Keratinocyte (primary cell): ENCODE measurements at regions not wholly inside any gene's neighbourhood (a gene's known extent, or its start where the extent isn't known, plus 50 kb on each side); places are given as distances from the start of the nearest gene placed in this dataset.

Experiments used
- DNase-seq: peaks from one replicate; pipeline ENCODE4 v3.0.0-alpha.2; 2011; ENCODE audit warnings: low read depth, missing footprints, low spot score
- FAIRE-seq: peaks from 2 replicates; lab custom pipeline; 2011; peaks lifted over from hg19 to GRCh38; lab: Jason Lieb, UNC
- H2AFZ ChIP-seq: 2 replicates; pipeline ENCODE4 v1.6.0; 2012; ENCODE audit warnings: low read length, control low read depth, inconsistent platforms; ENCODE audit not compliant: control insufficient read depth
- H3K27ac ChIP-seq: 2 replicates; pipeline ENCODE4 v1.5.1; 2011; ENCODE audit warnings: low read length; ENCODE audit not compliant: control insufficient read depth, insufficient read depth
- H3K27me3 ChIP-seq: 3 replicates; pipeline ENCODE4 v1.6.0; 2011; ENCODE audit warnings: low read length; ENCODE audit not compliant: control insufficient read depth, insufficient read depth; ENCODE audit errors: extremely low read depth
- H3K36me3 ChIP-seq, 2 experiments: 2 replicates in 1 of 2; 3 replicates in 1 of 2; pipeline ENCODE4 v1.5.1; 2011; ENCODE audit warnings: low read length in 2 of 2, mild to moderate bottlenecking in 1 of 2; ENCODE audit not compliant: control insufficient read depth in 2 of 2, insufficient read depth in 2 of 2; ENCODE audit errors: extremely low read depth in 1 of 2
- H3K4me1 ChIP-seq: 3 replicates; pipeline ENCODE4 v1.5.1; 2011; ENCODE audit warnings: low read length; ENCODE audit not compliant: control insufficient read depth, insufficient read depth; ENCODE audit errors: extremely low read depth
- H3K4me2 ChIP-seq: 3 replicates; pipeline ENCODE4 v1.6.0; 2011; ENCODE audit warnings: low read depth, low read length; ENCODE audit not compliant: control insufficient read depth, insufficient read depth; ENCODE audit errors: extremely low read depth
- H3K4me3 ChIP-seq, 3 experiments: fragments of 200-600 bp in 1 of 3; sonication (generic) in 1 of 3; 2 replicates in 2 of 3; 3 replicates in 1 of 3; pipeline ENCODE4 v1.5.1; 2011 to 2016; ENCODE audit warnings: low read length in 3 of 3, mild to moderate bottlenecking in 3 of 3, control low read depth in 2 of 3, inconsistent platforms in 1 of 3, low read depth in 1 of 3, mixed read lengths in 1 of 3, mixed run types in 1 of 3, moderate library complexity in 1 of 3; ENCODE audit not compliant: control insufficient read depth in 2 of 3, insufficient read depth in 2 of 3; ENCODE audit errors: extremely low read depth in 1 of 3
- H3K79me2 ChIP-seq: 2 replicates; pipeline ENCODE4 v1.6.0; 2012; ENCODE audit warnings: low read length; ENCODE audit not compliant: control insufficient read depth, insufficient read depth
- H3K9ac ChIP-seq: 3 replicates; pipeline ENCODE4 v1.6.0; 2011; ENCODE audit warnings: low read length; ENCODE audit not compliant: control insufficient read depth, insufficient read depth; ENCODE audit errors: extremely low read depth
- H3K9me1 ChIP-seq: 3 replicates; pipeline ENCODE4 v1.6.0; 2011; ENCODE audit warnings: low read length; ENCODE audit not compliant: control insufficient read depth, insufficient read depth; ENCODE audit errors: extremely low read depth
- H3K9me3 ChIP-seq: 2 replicates; pipeline ENCODE4 v1.5.1; 2012; ENCODE audit warnings: low read depth, low read length; ENCODE audit not compliant: control insufficient read depth
- H4K20me1 ChIP-seq: 3 replicates; pipeline ENCODE4 v1.6.0; 2011; ENCODE audit warnings: low read length; ENCODE audit not compliant: control insufficient read depth, insufficient read depth; ENCODE audit errors: extremely low read depth
- CTCF ChIP-seq, 3 experiments: IDR thresholded peaks in 1 of 3; conservative IDR thresholded peaks in 1 of 3; optimal IDR thresholded peaks in 1 of 3; 2 replicates in 2 of 3; 3 replicates in 1 of 3; pipeline versions ENCODE3 to v1.5.1; 2011; ENCODE audit warnings: low read length in 3 of 3, mild to moderate bottlenecking in 3 of 3, moderate library complexity in 2 of 3, control low read depth in 1 of 3, inconsistent platforms in 1 of 3; ENCODE audit not compliant: insufficient read depth in 2 of 3; ENCODE audit errors: extremely low read depth in 1 of 3
- EZH2 ChIP-seq: IDR thresholded peaks from one replicate; pipeline ENCODE4 v1.6.1; 2012; ENCODE audit warnings: inconsistent platforms, mild to moderate bottlenecking, low read length, moderate library complexity
- dilution Hi-C: fragments of 300-500 bp; cut with MboI; formaldehyde crosslinking; loops from one replicate; pipeline ENCODE4 v1.7.0; 2020; ENCODE audit warnings: low sequenced_read_pairs; ENCODE audit not compliant: extremely low pct_ligation_motif_present

- no peak overlapping the region for H3K4me2 ChIP-seq
Observed at GRCh38 chr20:24403406-24403805, 66.0 kb upstream of the SYNDIG1 start.

GRCh38 chr20:24402188-24402587 lies 67.2 kb upstream of the SYNDIG1 start:
- H3K9ac ChIP-seq: no peak overlapping the region
- TF ChIP-seq EZH2 (no peak), CTCF (optimal IDR thresholded peaks at IDR 0.05 in 1 of 3, IDR thresholded peaks at IDR 0.05 in 1 of 3, conservative IDR thresholded peaks at IDR 0.05 in 1 of 3; ENCODE audit: extremely low read depth in 1 of 3, insufficient read depth in 2 of 3, low read length in 3 of 3) (no peak)
- FAIRE-seq: no peak
- H3K4me1 ChIP-seq: peaks cover 7% of the 10 kb centered on the region
- no peak for DNase-seq
- no peak overlapping the region for H3K4me2 ChIP-seq
- H3K79me2 ChIP-seq: no peaks in the 10 kb centered on the region
- no peaks in the 10 kb centered on the region for H3K27me3 ChIP-seq
- H3K9me3 ChIP-seq: no peaks in the 10 kb centered on the region
- H4K20me1 ChIP-seq: no peaks in the 10 kb centered on the region
- no peak overlapping the region for H3K4me3 ChIP-seq
- H3K9me1 ChIP-seq: no peaks in the 10 kb centered on the region
- no peaks in the 10 kb centered on the region for H3K36me3 ChIP-seq
- no peak overlapping the region for H3K27ac ChIP-seq
- H2AFZ ChIP-seq: no peak overlapping the region
- dilution Hi-C loops: no loop called here

More at GRCh38 chr20:24403406-24403805, 66.0 kb upstream of the SYNDIG1 start:
- H3K36me3 ChIP-seq: no peaks in the 10 kb centered on the region
- peaks cover 7% of the 10 kb centered on the region for H3K4me1 ChIP-seq
- no peak overlapping the region for H3K27ac ChIP-seq
- no peaks in the 10 kb centered on the region for H3K27me3 ChIP-seq
- no peak overlapping the region for H3K4me3 ChIP-seq
- dilution Hi-C loops: no loop called here
- FAIRE-seq: peak; percentile 53
- H3K9me3 ChIP-seq: no peaks in the 10 kb centered on the region
- H3K79me2 ChIP-seq: no peaks in the 10 kb centered on the region
- DNase-seq: peak; percentile 19
- no peaks in the 10 kb centered on the region for H3K9me1 ChIP-seq
- no peak for TF ChIP-seq EZH2
- TF ChIP-seq CTCF (optimal IDR thresholded peaks at IDR 0.05 in 1 of 3, IDR thresholded peaks at IDR 0.05 in 1 of 3, conservative IDR thresholded peaks at IDR 0.05 in 1 of 3; ENCODE audit: extremely low read depth in 1 of 3, insufficient read depth in 2 of 3, low read length in 3 of 3): no peak
- H2AFZ ChIP-seq: no peak overlapping the region
- H3K9ac ChIP-seq: no peak overlapping the region
- no peaks in the 10 kb centered on the region for H4K20me1 ChIP-seq
